Thyroid gland (tissue), 4 donors: ENCODE measurements at regions not wholly inside any gene's neighbourhood (a gene's known extent, or its start where the extent isn't known, plus 50 kb on each side); places are given as distances from the start of the nearest gene placed in this dataset.

Experiments
- CTCF ChIP-seq, 6 experiments: fragments of 200-600 bp in 3 of 6; fragments of 450-650 bp in 3 of 6; sonication (generic) in 3 of 6; IDR thresholded peaks; one replicate each; pipeline ENCODE4 v1.5.1; 2016 to 2019; ENCODE audit warnings: antibody characterized with exemption in 6 of 6, mild to moderate bottlenecking in 2 of 6, inconsistent platforms in 1 of 6, moderate library complexity in 1 of 6
- POLR2A ChIP-seq, 2 donors: fragments of 450-650 bp; IDR thresholded peaks; one replicate each; pipeline ENCODE4 v1.6.1; 2017; ENCODE audit warnings: antibody characterized with exemption in 2 of 2, mild to moderate bottlenecking in 2 of 2, moderate library complexity in 1 of 2

GRCh38 chr15:39198044-39199000, 382.6 kb upstream of the THBS1 start:
- TF ChIP-seq CTCF (IDR thresholded peaks at IDR 0.05) = no peak
- TF ChIP-seq POLR2A (IDR thresholded peaks at IDR 0.05) = no peak
